ENCODE measurements at regions not wholly inside any gene's neighbourhood (a gene's known extent, or its start where the extent isn't known, plus 50 kb on each side); places are given as distances from the start of the nearest gene placed in this dataset.

DNA sequence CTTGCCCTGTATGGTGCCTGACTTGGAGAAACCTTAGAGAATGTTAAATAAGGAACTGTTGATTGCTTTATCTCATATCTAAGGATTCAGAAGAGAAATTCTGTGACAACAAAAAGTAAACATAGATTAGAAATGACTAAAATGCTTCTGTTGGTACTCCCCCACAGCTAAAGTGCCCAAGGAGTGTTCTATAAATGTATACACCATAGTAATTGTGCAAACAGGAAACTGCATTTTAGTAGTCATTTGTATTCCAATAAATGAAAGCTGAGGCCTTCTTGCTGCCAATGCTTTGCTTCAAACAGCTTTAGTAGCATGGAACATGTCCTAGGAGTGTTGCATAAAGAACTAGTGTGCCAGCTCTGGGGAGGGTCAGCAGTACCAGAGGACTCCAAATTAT lies 343.7 kb upstream of the IRAK1BP1 start:
- TF ChIP-seq, protein P1, sequence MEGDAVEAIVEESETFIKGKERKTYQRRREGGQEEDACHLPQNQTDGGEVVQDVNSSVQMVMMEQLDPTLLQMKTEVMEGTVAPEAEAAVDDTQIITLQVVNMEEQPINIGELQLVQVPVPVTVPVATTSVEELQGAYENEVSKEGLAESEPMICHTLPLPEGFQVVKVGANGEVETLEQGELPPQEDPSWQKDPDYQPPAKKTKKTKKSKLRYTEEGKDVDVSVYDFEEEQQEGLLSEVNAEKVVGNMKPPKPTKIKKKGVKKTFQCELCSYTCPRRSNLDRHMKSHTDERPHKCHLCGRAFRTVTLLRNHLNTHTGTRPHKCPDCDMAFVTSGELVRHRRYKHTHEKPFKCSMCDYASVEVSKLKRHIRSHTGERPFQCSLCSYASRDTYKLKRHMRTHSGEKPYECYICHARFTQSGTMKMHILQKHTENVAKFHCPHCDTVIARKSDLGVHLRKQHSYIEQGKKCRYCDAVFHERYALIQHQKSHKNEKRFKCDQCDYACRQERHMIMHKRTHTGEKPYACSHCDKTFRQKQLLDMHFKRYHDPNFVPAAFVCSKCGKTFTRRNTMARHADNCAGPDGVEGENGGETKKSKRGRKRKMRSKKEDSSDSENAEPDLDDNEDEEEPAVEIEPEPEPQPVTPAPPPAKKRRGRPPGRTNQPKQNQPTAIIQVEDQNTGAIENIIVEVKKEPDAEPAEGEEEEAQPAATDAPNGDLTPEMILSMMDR (IDR thresholded peaks at IDR 0.05; ENCODE audit: insufficient read depth, low read length), result no peak
- TF ChIP-seq, protein P2, sequence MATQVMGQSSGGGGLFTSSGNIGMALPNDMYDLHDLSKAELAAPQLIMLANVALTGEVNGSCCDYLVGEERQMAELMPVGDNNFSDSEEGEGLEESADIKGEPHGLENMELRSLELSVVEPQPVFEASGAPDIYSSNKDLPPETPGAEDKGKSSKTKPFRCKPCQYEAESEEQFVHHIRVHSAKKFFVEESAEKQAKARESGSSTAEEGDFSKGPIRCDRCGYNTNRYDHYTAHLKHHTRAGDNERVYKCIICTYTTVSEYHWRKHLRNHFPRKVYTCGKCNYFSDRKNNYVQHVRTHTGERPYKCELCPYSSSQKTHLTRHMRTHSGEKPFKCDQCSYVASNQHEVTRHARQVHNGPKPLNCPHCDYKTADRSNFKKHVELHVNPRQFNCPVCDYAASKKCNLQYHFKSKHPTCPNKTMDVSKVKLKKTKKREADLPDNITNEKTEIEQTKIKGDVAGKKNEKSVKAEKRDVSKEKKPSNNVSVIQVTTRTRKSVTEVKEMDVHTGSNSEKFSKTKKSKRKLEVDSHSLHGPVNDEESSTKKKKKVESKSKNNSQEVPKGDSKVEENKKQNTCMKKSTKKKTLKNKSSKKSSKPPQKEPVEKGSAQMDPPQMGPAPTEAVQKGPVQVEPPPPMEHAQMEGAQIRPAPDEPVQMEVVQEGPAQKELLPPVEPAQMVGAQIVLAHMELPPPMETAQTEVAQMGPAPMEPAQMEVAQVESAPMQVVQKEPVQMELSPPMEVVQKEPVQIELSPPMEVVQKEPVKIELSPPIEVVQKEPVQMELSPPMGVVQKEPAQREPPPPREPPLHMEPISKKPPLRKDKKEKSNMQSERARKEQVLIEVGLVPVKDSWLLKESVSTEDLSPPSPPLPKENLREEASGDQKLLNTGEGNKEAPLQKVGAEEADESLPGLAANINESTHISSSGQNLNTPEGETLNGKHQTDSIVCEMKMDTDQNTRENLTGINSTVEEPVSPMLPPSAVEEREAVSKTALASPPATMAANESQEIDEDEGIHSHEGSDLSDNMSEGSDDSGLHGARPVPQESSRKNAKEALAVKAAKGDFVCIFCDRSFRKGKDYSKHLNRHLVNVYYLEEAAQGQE (IDR thresholded peaks at IDR 0.05; ENCODE audit: insufficient replicate concordance, low read depth), result no peak
- TF ChIP-seq POLR2AphosphoS5 (IDR thresholded peaks at IDR 0.05; ENCODE audit: low read depth) (no peak), SPI1 (IDR thresholded peaks at IDR 0.05; ENCODE audit: borderline replicate concordance, low read depth) (no peak)
